ENCODE measurements at regions not wholly inside any gene's neighbourhood (a gene's known extent, or its start where the extent isn't known, plus 50 kb on each side); places are given as distances from the start of the nearest gene placed in this dataset.

- H3K36me3 ChIP-seq, result no peaks in the 10 kb centered on the region
- TF ChIP-seq POLR2A (IDR thresholded peaks at IDR 0.05), result no peak
- TF ChIP-seq POLR2AphosphoS5 (IDR thresholded peaks at IDR 0.05), result no peak
- H3K27me3 ChIP-seq, result no peaks in the 10 kb centered on the region
- no peak for DNase-seq (ENCODE audit: low spot score in 2 of 2)
- no peaks in the 10 kb centered on the region for H3K4me1 ChIP-seq
- H3K9me3 ChIP-seq, result no peaks in the 10 kb centered on the region
- H3K4me3 ChIP-seq, result no peak overlapping the region
- H3K27ac ChIP-seq, result no peak overlapping the region
- intact Hi-C loops (cut with DNase I; ENCODE audit: low total_unique reads), result no loop called here
Measured at GRCh38 chr2:18422432-18423165, 137.9 kb downstream of the RDH14 start.

- Histone ChIP-seq H3K4me1 (no peaks in the 10 kb centered on the region), H3K9me3 (no peaks in the 10 kb centered on the region), H3K4me3 (no peak overlapping the region), H3K36me3 (no peaks in the 10 kb centered on the region), H3K27me3 (no peaks in the 10 kb centered on the region), H3K27ac (peak overlapping the region in 1 of 2 donors; percentile 38)
- no peak for DNase-seq (ENCODE audit: low spot score in 2 of 2)
- intact Hi-C loops (cut with DNase I; ENCODE audit: low total_unique reads), result no loop called here
- TF ChIP-seq POLR2AphosphoS5 (IDR thresholded peaks at IDR 0.05), result peak in 1 of 3 donors; percentile 54
- no peak for TF ChIP-seq CTCF (IDR thresholded peaks at IDR 0.05)
Measured at GRCh38 chr2:18413676-18414396, 146.6 kb downstream of the RDH14 start.

GRCh38 chr2:18412980-18413675, 147.3 kb downstream of the RDH14 start:
- no peaks in the 10 kb centered on the region for H3K4me1 ChIP-seq
- intact Hi-C loops (cut with DNase I; ENCODE audit: low total_unique reads), result no loop called here
- DNase-seq (ENCODE audit: low spot score in 2 of 2), result no peak
- peak overlapping the region in 1 of 2 donors; percentile 38 for H3K27ac ChIP-seq
- no peaks in the 10 kb centered on the region for H3K9me3 ChIP-seq
- H3K4me3 ChIP-seq, result no peak overlapping the region
- H3K27me3 ChIP-seq, result no peaks in the 10 kb centered on the region
- TF ChIP-seq POLR2A (IDR thresholded peaks at IDR 0.05) (no peak), CTCF (IDR thresholded peaks at IDR 0.05) (no peak), POLR2AphosphoS5 (IDR thresholded peaks at IDR 0.05) (no peak)
- no peaks in the 10 kb centered on the region for H3K36me3 ChIP-seq

GRCh38 chr2:18411626-18412025, 148.8 kb downstream of the RDH14 start:
- TF ChIP-seq POLR2A (IDR thresholded peaks at IDR 0.05) (no peak), CTCF (IDR thresholded peaks at IDR 0.05) (no peak), POLR2AphosphoS5 (IDR thresholded peaks at IDR 0.05) (no peak)
- Histone ChIP-seq H3K9me3 (no peaks in the 10 kb centered on the region), H3K36me3 (no peaks in the 10 kb centered on the region), H3K4me3 (no peak overlapping the region), H3K27me3 (no peaks in the 10 kb centered on the region), H3K4me1 (no peaks in the 10 kb centered on the region), H3K27ac (no peak overlapping the region)
- DNase-seq (ENCODE audit: low spot score in 2 of 2), result no peak
- intact Hi-C loops (cut with DNase I; ENCODE audit: low total_unique reads), result no loop called here

GRCh38 chr2:18410543-18410942, 149.9 kb downstream of the RDH14 start:
- H3K36me3 ChIP-seq, result no peaks in the 10 kb centered on the region
- H3K27me3 ChIP-seq, result no peaks in the 10 kb centered on the region
- no peak for DNase-seq (ENCODE audit: low spot score in 2 of 2)
- no peak overlapping the region for H3K27ac ChIP-seq
- no peak overlapping the region for H3K4me3 ChIP-seq
- no peaks in the 10 kb centered on the region for H3K9me3 ChIP-seq
- intact Hi-C loops (cut with DNase I; ENCODE audit: low total_unique reads), result no loop called here
- TF ChIP-seq CTCF (IDR thresholded peaks at IDR 0.05) (no peak), POLR2A (IDR thresholded peaks at IDR 0.05) (no peak), POLR2AphosphoS5 (IDR thresholded peaks at IDR 0.05) (no peak)
- no peaks in the 10 kb centered on the region for H3K4me1 ChIP-seq

Measured in breast epithelium (tissue), 4 donors.